NCI-H1694 treated with DMSO at 0.1 percent for 48 hours (cell line): ENCODE measurements at regions not wholly inside any gene's neighbourhood (a gene's known extent, or its start where the extent isn't known, plus 50 kb on each side); places are given as distances from the start of the nearest gene placed in this dataset.
"Not testable (repeated sequence)": the region's sequence is repeated elsewhere in the genome, so short reads cannot be mapped to it uniquely, and the experiment has no call there.

ENCODE experiments used
- DNase-seq: peaks from one replicate; lab custom pipeline; 2025; lab: John Stamatoyannopoulos, UW

GRCh38 chr7:16369855-16370254 is 51.5 kb downstream of the CRPPA start:
- DNase-seq, result no peak

GRCh38 chr7:16369309-16369708 is 52.0 kb downstream of the CRPPA start:
- DNase-seq, result not testable (repeated sequence)

- DNase-seq, result no peak
Measured at GRCh38 chr7:16368885-16369284, 52.5 kb downstream of the CRPPA start.

GRCh38 chr7:16367115-16367514 is 54.2 kb downstream of the CRPPA start:
- DNase-seq, result no peak

- DNase-seq, result no peak
Measured at GRCh38 chr7:16365952-16366351, 55.4 kb downstream of the CRPPA start.

GRCh38 chr7:16365177-16365576 is 56.2 kb downstream of the CRPPA start:
- no peak for DNase-seq

GRCh38 chr7:16359216-16359615 is 62.1 kb downstream of the CRPPA start:
- DNase-seq, result no peak

- peak; percentile 98 for DNase-seq
Measured at GRCh38 chr7:16357921-16358320, 63.4 kb downstream of the CRPPA start.

- DNase-seq, result peak; percentile 54
Measured at GRCh38 chr7:16357474-16357873, 63.9 kb downstream of the CRPPA start.

- DNase-seq, result no peak
Measured at GRCh38 chr7:16356301-16356958, 64.9 kb downstream of the CRPPA start.

- DNase-seq, result no peak
Measured at GRCh38 chr7:16354573-16354972, 66.8 kb downstream of the CRPPA start.

- no peak for DNase-seq
Measured at GRCh38 chr7:16353226-16353625, 68.1 kb downstream of the CRPPA start.

- no peak for DNase-seq
Measured at GRCh38 chr7:16350634-16351033, 70.7 kb downstream of the CRPPA start.

- no peak for DNase-seq
Measured at GRCh38 chr7:16348251-16348650, 73.1 kb downstream of the CRPPA start.

- DNase-seq, result no peak
Measured at GRCh38 chr7:16347827-16348192, 73.5 kb downstream of the CRPPA start.

GRCh38 chr7:16347066-16347826 is 74.1 kb downstream of the CRPPA start:
- DNase-seq, result no peak

GRCh38 chr7:16345979-16346958 is 75.1 kb downstream of the CRPPA start:
- no peak for DNase-seq

GRCh38 chr7:16344927-16345326 is 76.4 kb downstream of the CRPPA start:
- no peak for DNase-seq

- DNase-seq, result no peak
Measured at GRCh38 chr7:16343612-16344011, 77.7 kb downstream of the CRPPA start.

GRCh38 chr7:16338065-16338464 is 83.3 kb downstream of the CRPPA start:
- DNase-seq, result no peak

- DNase-seq, result no peak
Measured at GRCh38 chr7:16326106-16326505, 95.2 kb downstream of the CRPPA start.

GRCh38 chr7:16323313-16323712 is 98.0 kb downstream of the CRPPA start:
- DNase-seq, result no peak
